ENCODE measurements at regions not wholly inside any gene's neighbourhood (a gene's known extent, or its start where the extent isn't known, plus 50 kb on each side); places are given as distances from the start of the nearest gene placed in this dataset.

DNA sequence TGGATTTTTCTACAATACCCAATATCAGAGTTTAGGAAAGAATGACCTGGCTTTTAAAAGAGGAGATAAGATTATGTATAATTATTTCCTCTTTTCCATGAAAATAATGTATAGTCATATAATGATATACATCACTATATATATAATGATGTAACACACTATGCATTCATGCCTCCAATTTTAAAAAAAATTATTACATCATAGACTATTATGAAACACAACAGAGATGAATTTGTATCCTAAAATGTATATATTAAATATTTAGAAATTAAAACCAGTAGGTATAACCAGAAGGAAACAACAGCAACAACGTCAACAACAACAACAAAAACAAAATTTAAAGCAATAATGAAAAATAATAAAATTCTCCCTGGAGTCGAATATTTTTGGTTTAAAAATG, 1856.5 kb upstream of the CDH6 start:
- TF ChIP-seq, protein P1, sequence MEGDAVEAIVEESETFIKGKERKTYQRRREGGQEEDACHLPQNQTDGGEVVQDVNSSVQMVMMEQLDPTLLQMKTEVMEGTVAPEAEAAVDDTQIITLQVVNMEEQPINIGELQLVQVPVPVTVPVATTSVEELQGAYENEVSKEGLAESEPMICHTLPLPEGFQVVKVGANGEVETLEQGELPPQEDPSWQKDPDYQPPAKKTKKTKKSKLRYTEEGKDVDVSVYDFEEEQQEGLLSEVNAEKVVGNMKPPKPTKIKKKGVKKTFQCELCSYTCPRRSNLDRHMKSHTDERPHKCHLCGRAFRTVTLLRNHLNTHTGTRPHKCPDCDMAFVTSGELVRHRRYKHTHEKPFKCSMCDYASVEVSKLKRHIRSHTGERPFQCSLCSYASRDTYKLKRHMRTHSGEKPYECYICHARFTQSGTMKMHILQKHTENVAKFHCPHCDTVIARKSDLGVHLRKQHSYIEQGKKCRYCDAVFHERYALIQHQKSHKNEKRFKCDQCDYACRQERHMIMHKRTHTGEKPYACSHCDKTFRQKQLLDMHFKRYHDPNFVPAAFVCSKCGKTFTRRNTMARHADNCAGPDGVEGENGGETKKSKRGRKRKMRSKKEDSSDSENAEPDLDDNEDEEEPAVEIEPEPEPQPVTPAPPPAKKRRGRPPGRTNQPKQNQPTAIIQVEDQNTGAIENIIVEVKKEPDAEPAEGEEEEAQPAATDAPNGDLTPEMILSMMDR (conservative IDR thresholded peaks at IDR 0.05), result no peak

DNA sequence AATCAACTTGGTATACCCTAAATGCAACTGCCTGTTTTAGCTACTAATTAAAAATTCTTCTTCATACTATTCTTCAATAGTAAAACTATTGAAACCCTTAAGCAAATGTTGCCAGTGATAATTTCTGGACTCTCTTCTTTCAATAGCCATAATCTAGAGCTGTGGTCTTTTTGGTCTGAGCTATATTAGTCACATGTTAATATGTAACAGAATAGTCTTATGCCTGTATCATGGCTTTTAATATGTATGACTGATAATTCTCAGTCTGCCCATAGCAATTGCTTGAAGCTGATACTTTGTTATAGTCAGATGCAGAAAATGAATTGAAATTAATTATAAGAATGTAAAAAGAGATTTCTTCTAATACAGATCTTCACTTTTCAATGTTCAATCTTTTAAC, 1871.9 kb upstream of the CDH6 start:
- H3K27ac ChIP-seq, result no peak overlapping the region
- TF ChIP-seq, protein P1 (conservative IDR thresholded peaks at IDR 0.05), result no peak

More for the DNA sequence above, 1856.5 kb upstream of the CDH6 start:
- no peak overlapping the region for H3K27ac ChIP-seq

DNA sequence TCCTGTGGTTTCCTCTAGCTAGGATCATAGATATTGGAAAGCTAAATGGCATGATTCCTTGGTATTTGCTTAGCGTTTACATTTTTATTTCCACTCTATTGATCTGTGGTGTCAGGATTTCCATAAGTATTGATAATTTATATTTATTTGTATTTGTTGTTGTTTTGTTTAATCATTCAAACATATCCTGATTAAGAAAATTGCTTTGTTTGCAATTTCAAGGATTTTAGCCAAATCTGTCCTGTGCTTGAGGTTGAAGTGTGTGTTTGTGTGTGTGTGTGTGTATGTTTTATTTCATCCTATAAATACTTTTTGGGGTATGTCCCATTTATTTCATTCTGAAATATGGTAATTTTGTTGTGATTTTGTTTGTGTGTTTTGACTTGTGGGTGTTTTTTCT, 1884.1 kb upstream of the CDH6 start:
- no peak overlapping the region for H3K27ac ChIP-seq
- TF ChIP-seq, protein P1 (conservative IDR thresholded peaks at IDR 0.05), result no peak

DNA sequence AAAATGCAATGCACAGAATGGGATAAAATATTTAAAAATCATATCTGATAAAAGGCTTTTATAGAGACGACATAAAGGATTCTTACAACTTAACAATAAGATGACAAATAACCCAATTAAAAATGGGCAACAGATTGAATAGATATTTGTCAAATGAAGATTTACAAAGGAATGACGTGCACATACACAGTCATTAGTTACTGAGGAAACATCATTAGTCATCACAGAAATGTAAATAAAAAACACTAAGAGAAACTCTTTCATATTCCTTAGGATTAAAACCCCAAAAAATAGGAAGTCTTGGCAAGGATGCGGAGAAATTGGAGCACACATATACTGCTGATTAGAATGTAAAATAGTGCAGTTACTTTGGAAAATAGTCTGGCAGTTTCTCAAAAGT, 1886.0 kb upstream of the CDH6 start:
- H3K27ac ChIP-seq, result no peak overlapping the region
- TF ChIP-seq, protein P1 (conservative IDR thresholded peaks at IDR 0.05), result no peak

DNA sequence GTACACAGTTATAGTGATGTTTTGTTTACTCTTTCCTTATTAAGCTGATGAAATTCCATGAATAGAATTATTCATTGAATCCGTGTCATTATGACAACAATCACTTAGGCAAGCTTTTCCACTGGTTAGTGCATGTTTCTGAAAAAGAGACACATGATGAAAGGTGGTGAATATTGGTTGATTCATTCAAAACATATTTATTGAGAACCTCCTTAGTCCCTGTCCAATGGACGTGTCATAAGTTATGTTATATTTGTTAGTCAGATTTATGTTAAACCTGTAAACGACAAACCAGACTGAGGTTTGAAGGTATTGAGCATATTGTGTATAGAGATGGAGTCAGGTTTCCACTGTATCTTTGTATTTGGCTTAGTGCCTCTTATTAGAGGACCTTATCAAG, 1888.9 kb upstream of the CDH6 start:
- TF ChIP-seq, protein P1 (conservative IDR thresholded peaks at IDR 0.05), result no peak
- H3K27ac ChIP-seq, result no peak overlapping the region

DNA sequence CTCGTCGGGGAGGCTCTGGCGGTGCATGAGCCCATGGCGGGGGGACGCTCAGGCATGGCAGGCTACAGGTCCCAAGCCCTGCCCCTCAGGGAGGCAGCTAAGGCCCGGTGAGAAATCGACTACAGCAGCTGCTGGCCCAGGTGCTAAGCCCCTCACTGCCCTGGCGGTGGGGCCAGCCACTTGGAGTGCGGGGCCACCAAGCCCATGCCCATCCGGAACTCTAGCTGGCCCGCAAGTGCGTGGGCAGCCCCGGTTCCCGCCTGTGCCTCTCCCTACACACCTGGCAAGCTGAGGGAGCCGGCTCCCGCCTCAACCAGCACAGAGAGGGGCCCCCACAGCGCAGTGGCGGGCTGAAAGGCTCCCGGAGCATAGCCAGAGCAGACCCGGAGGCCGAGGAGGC, 1896.9 kb upstream of the CDH6 start:
- TF ChIP-seq, protein P1 (conservative IDR thresholded peaks at IDR 0.05), result no peak

DNA sequence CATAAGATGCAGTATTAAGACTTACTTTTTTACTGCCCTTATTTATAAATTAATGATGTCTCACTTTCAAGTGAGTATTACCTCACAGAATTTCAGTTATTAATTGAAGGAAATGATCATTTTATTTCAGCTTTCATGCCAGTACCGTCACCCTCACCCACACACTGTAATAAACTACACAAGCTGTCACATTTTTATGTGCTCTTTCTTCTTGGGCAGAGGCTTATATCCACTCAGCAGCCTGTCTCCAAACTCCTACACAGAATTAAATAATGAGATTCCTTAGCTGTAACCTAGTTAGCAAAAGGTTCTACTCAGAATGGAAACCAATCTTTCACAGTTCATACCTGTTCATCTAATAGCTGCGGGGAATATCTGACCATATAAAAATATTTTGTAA, 1915.8 kb upstream of the CDH6 start:
- H3K27ac ChIP-seq, result no peak overlapping the region
- TF ChIP-seq, protein P1 (conservative IDR thresholded peaks at IDR 0.05), result no peak

More for the DNA sequence above, 1896.9 kb upstream of the CDH6 start:
- no peak overlapping the region for H3K27ac ChIP-seq

DNA sequence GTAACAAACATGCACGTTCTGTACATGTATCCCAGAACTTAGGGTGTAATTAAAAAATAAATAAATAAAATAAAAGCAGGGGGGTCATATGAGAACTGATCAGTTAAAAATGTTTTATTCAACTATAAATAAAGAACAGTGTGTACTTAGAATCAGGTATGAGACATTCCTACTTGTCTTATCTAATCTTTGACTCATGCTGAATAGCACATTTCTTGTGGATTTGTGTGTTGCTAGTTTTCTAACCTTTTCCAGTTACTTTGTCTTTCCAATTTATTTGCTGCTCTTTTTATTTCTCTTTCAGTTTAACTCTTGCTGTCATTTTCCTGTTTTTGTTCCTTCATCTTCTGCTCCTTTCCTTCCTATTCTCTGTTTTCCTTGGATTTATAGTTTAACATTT, 1917.1 kb upstream of the CDH6 start:
- no peak overlapping the region for H3K27ac ChIP-seq
- TF ChIP-seq, protein P1 (conservative IDR thresholded peaks at IDR 0.05), result no peak

All from VCaP (cell line).